NCI-H526 (cell line): ENCODE measurements at regions not wholly inside any gene's neighbourhood (a gene's known extent, or its start where the extent isn't known, plus 50 kb on each side); places are given as distances from the start of the nearest gene placed in this dataset.

ENCODE experiments used
- DNase-seq, 2 experiments: peaks; one replicate each; lab custom pipeline; 2025; lab: John Stamatoyannopoulos, UW

GRCh38 chr2:37837628-37838328 is 87.3 kb upstream of the RMDN2 start:
- DNase-seq = no peak

- DNase-seq = no peak
These were observed 86.4 kb upstream of the RMDN2 start for GRCh38 chr2:37838541-37839167.

GRCh38 chr2:37839991-37840390 is 85.1 kb upstream of the RMDN2 start:
- DNase-seq = no peak

GRCh38 chr2:37842732-37843440 is 82.2 kb upstream of the RMDN2 start:
- DNase-seq = no peak

- no peak for DNase-seq
These were observed 81.5 kb upstream of the RMDN2 start for GRCh38 chr2:37843556-37843955.

- no peak for DNase-seq
These were observed 78.9 kb upstream of the RMDN2 start for GRCh38 chr2:37846207-37846606.

- DNase-seq = no peak
These were observed 77.3 kb upstream of the RMDN2 start for GRCh38 chr2:37847792-37848191.

GRCh38 chr2:37848451-37848850 is 76.6 kb upstream of the RMDN2 start:
- no peak for DNase-seq

GRCh38 chr2:37849911-37850310 is 75.2 kb upstream of the RMDN2 start:
- DNase-seq = no peak

- DNase-seq = no peak
These were observed 73.7 kb upstream of the RMDN2 start for GRCh38 chr2:37851428-37851827.

GRCh38 chr2:37851828-37852584 is 73.1 kb upstream of the RMDN2 start:
- DNase-seq = no peak

- DNase-seq = no peak
These were observed 72.5 kb upstream of the RMDN2 start for GRCh38 chr2:37852585-37853014.

GRCh38 chr2:37854676-37855282 is 70.3 kb upstream of the RMDN2 start:
- DNase-seq = no peak

GRCh38 chr2:37855283-37856041 is 69.6 kb upstream of the RMDN2 start:
- DNase-seq = no peak

- DNase-seq = no peak
These were observed 68.9 kb upstream of the RMDN2 start for GRCh38 chr2:37856101-37856751.

- no peak for DNase-seq
These were observed 67.3 kb upstream of the RMDN2 start for GRCh38 chr2:37857575-37858399.

GRCh38 chr2:37858400-37858711 is 66.7 kb upstream of the RMDN2 start:
- no peak for DNase-seq

- DNase-seq = no peak
These were observed 66.3 kb upstream of the RMDN2 start for GRCh38 chr2:37858725-37859267.

- no peak for DNase-seq
These were observed 62.5 kb upstream of the RMDN2 start for GRCh38 chr2:37862620-37863019.

- no peak for DNase-seq
These were observed 60.9 kb upstream of the RMDN2 start for GRCh38 chr2:37864217-37864616.
